GM18858 (cell line): ENCODE measurements at regions not wholly inside any gene's neighbourhood (a gene's known extent, or its start where the extent isn't known, plus 50 kb on each side); places are given as distances from the start of the nearest gene placed in this dataset.

ENCODE experiments used
- ATAC-seq: cut with Tn5 transposase; IDR thresholded peaks from one replicate; pipeline ENCODE4 v1.9.1; 2021; ENCODE audit not compliant: unreplicated experiment

- ATAC-seq = no peak
These were observed 213.2 kb upstream of the FOXN3 start for GRCh38 chr14:89630101-89630829.

DNA sequence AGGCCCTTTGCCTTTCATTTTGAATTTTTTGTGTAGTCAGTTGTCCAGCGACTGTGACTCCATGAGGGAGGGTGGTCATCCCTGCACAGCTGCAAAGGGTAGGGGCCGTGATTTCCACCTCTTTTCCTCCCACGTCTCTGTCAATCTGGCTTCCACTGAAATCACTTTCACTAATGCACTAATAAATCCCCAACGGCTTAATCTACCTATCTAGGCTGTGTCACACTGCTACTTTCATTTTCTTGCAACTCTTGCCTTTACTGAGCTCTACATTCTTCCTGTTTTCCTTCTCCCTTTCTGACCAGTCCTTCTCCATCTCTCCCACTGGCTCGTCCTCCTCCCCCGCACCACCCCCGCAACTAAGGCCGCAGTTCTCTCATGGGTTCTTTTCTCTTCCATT, 212.3 kb upstream of the FOXN3 start:
- no peak for ATAC-seq

GRCh38 chr14:89628521-89628920, 211.5 kb upstream of the FOXN3 start:
- ATAC-seq = no peak

DNA sequence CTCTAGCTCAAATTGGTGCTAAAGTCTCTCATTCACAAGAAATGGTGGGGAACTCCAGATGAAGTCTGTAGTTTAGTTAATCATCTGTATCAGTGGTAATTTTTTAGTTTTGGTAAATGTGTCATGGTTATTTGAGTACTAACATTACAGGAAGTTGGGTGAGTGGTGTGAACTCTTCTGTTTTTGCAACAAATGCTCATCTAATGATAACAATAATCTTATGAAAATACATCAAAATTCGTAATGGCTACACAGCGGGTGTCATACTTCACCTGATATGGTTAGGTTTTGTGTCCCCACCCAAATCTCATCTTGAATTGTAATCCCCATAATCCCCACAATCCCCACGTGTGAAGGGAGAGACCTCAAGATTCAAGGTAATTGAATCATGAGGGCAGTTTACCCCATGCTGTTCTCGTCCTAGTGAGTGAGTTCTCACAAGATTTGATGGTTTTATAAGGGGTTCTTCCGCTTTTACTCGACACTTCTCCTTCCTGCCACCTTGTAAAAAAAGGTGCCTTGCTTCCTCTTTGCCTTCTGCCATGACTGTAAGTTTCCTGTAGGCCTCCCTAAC, 209.3 kb upstream of the FOXN3 start:
- no peak for ATAC-seq

DNA sequence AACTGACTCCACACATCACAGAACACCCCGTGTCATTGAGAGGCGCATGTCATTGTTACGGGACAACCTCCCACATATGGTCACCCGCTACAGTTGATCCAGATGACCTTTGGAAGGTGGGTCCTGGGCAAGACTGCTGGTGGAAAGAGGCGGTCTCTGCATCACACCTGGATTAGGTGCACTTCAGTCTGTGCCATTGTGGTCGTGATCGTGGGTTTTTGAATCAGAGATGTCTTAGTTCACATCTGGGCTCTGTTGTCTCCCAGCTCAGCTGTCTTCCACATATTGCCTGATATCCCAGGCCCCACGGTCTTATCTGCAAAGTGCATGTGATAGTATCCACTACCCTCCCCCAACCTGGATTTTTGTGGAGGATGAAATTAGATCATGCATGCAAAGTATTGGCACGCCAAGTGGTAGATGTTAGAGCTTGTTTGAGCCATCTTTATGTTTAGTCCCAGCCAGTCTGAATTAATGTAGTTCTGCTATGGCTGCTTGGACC, 208.7 kb upstream of the FOXN3 start:
- no peak for ATAC-seq

GRCh38 chr14:89625244-89625713, 208.2 kb upstream of the FOXN3 start:
- ATAC-seq = no peak

DNA sequence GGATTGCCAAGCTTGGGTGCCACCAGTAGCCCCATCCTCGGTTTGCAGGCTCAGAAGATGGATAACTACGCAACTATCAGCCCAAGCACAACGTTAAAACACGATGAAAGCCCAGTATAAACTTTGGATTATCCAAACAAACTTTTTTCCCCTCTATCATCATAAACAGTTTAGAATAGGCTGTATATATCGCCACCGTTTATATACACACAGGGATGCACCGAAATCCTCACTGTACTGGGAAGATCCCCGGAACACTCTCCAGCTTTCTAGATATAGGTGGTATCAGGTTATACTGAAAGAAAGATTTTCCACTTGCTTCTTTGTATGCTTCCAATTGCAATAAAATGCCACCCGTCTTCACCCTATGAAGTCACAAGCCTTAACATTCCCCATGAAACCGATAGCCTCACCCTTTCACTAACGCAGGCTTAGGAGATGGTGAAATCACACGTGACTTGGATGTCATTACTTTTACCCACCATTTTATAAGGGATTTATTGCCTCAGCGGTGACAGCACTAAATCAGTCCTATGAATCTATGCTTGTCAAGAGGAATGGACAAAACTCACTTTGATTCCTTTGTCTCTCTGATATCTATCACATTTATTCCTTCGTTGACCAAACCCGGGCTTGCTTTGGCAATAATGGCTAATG, 207.6 kb upstream of the FOXN3 start:
- ATAC-seq = no peak

- no peak for ATAC-seq
These were observed 205.0 kb upstream of the FOXN3 start for GRCh38 chr14:89621791-89622638.

DNA sequence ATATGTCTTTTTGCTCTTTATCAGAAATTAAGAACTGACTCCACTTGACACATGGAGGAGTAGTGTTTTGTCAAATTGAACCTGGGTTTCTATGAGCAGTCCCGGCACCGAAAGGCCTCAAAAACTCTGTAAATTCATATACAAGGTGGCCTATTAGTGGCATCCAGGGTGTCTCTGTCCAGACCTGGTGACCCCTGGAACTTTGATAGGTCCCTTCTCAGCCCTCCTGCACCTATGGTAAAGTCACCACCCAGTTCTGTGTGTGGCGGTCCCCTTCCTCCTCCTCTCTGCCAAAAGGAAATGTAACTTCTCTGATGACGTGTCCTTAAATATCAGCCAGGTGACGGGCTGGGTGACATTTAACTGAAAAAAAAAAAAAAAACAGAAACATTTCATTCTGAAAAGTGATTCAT, 204.0 kb upstream of the FOXN3 start:
- no peak for ATAC-seq

DNA sequence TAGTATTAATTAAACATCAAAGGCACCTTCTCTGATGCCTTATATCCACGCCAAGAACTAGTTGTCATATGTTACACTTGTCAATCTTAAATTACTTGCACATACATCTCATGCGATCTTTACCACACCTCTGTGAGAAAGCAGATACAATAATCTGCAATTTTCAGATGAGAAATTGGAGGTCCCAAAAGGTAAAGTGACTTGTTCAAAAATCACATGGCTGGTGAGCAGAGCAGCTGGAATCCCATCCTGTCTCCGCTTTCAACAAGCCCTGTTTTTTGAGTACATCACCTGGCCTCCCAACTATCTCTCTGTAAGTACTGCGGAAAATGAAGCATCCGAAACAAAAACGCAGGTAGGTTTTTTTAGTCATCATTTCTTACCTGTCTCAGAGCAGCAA, 203.4 kb upstream of the FOXN3 start:
- ATAC-seq = no peak

GRCh38 chr14:89619596-89619995, 202.6 kb upstream of the FOXN3 start:
- ATAC-seq = no peak

GRCh38 chr14:89618811-89619551, 201.9 kb upstream of the FOXN3 start:
- peak; percentile 48 for ATAC-seq

- no peak for ATAC-seq
These were observed 201.3 kb upstream of the FOXN3 start for GRCh38 chr14:89618330-89618708.

- ATAC-seq = no peak
These were observed 200.7 kb upstream of the FOXN3 start for GRCh38 chr14:89617481-89618329.

GRCh38 chr14:89616852-89617341, 199.9 kb upstream of the FOXN3 start:
- peak; percentile 37 for ATAC-seq

GRCh38 chr14:89616425-89616824, 199.4 kb upstream of the FOXN3 start:
- no peak for ATAC-seq

GRCh38 chr14:89615421-89615820, 198.4 kb upstream of the FOXN3 start:
- no peak for ATAC-seq

- no peak for ATAC-seq
These were observed 197.1 kb upstream of the FOXN3 start for GRCh38 chr14:89614009-89614691.
